ENCODE measurements at regions not wholly inside any gene's neighbourhood (a gene's known extent, or its start where the extent isn't known, plus 50 kb on each side); places are given as distances from the start of the nearest gene placed in this dataset.

GRCh38 chr5:89445106-89445745, 562.2 kb upstream of the MEF2C start:
- Histone ChIP-seq H3K27me3 (no peaks in the 10 kb centered on the region), H3K4me1 (peaks cover 4% of the 10 kb centered on the region), H3K4me3 (no peak overlapping the region), H3K9me3 (no peaks in the 10 kb centered on the region), H3K36me3 (replicated peaks in 1 of 2; ENCODE audit: insufficient read depth in 1 of 2, low read depth in 2 of 2) (no peaks in the 10 kb centered on the region), H3K27ac (no peak overlapping the region)
- intact Hi-C loops (cut with DNase I) = no loop called here
- 90 to 92% methylated on average over 5 of the region's 5 CpGs for WGBS, 2 donors
- no peak for TF ChIP-seq CTCF (IDR thresholded peaks at IDR 0.05)
- TF ChIP-seq POLR2A (IDR thresholded peaks at IDR 0.05) = no peak
- DNase-seq (peak in 2 of 4 donors; percentile 5 to 15), ATAC-seq (no peak)

GRCh38 chr5:89444088-89444487, 561.1 kb upstream of the MEF2C start:
- TF ChIP-seq CTCF (IDR thresholded peaks at IDR 0.05) (no peak), POLR2A (IDR thresholded peaks at IDR 0.05) (no peak)
- ATAC-seq (no peak), DNase-seq (peak in 1 of 4 donors; percentile 2)
- no peaks in the 10 kb centered on the region for H3K36me3 ChIP-seq (replicated peaks in 1 of 2; ENCODE audit: insufficient read depth in 1 of 2, low read depth in 2 of 2)
- no peak overlapping the region for H3K27ac ChIP-seq
- peaks cover 4% of the 10 kb centered on the region for H3K4me1 ChIP-seq
- 57 to 79% methylated on average over 3 of the region's 3 CpGs for WGBS, 2 donors
- no peaks in the 10 kb centered on the region for H3K27me3 ChIP-seq
- no peak overlapping the region for H3K4me3 ChIP-seq
- H3K9me3 ChIP-seq = no peaks in the 10 kb centered on the region
- intact Hi-C loops (cut with DNase I) = no loop called here

- DNase-seq = no peak
Observed at GRCh38 chr5:89443508-89443907, 560.5 kb upstream of the MEF2C start.

GRCh38 chr5:89441965-89442364, 559.0 kb upstream of the MEF2C start:
- ATAC-seq (no peak), DNase-seq (no peak)
- Histone ChIP-seq H3K36me3 (replicated peaks in 1 of 2; ENCODE audit: insufficient read depth in 1 of 2, low read depth in 2 of 2) (no peaks in the 10 kb centered on the region), H3K4me3 (no peak overlapping the region), H3K27ac (no peak overlapping the region), H3K4me1 (no peaks in the 10 kb centered on the region), H3K27me3 (no peaks in the 10 kb centered on the region), H3K9me3 (no peaks in the 10 kb centered on the region)
- TF ChIP-seq CTCF (IDR thresholded peaks at IDR 0.05) (no peak), POLR2A (IDR thresholded peaks at IDR 0.05) (no peak)
- intact Hi-C loops (cut with DNase I) = no loop called here

More at GRCh38 chr5:89443508-89443907, 560.5 kb upstream of the MEF2C start:
- intact Hi-C loops (cut with DNase I) = no loop called here
- ATAC-seq = no peak
- Histone ChIP-seq H3K27me3 (no peaks in the 10 kb centered on the region), H3K36me3 (replicated peaks in 1 of 2; ENCODE audit: insufficient read depth in 1 of 2, low read depth in 2 of 2) (no peaks in the 10 kb centered on the region), H3K9me3 (no peaks in the 10 kb centered on the region), H3K4me1 (peaks cover 4% of the 10 kb centered on the region), H3K27ac (no peak overlapping the region), H3K4me3 (no peak overlapping the region)
- no peak for TF ChIP-seq CTCF (IDR thresholded peaks at IDR 0.05)
- no peak for TF ChIP-seq POLR2A (IDR thresholded peaks at IDR 0.05)
- WGBS, 2 donors = 63 to 92% methylated on average over 1 of the region's 1 CpG

- Histone ChIP-seq H3K36me3 (replicated peaks in 1 of 2; ENCODE audit: insufficient read depth in 1 of 2, low read depth in 2 of 2) (no peaks in the 10 kb centered on the region), H3K4me1 (no peaks in the 10 kb centered on the region), H3K27ac (no peak overlapping the region), H3K4me3 (no peak overlapping the region), H3K9me3 (no peaks in the 10 kb centered on the region), H3K27me3 (no peaks in the 10 kb centered on the region)
- 81 to 84% methylated on average over 2 of the region's 2 CpGs for WGBS, 2 donors
- no peak for TF ChIP-seq CTCF (IDR thresholded peaks at IDR 0.05)
- no peak for TF ChIP-seq POLR2A (IDR thresholded peaks at IDR 0.05)
- no peak for DNase-seq
- intact Hi-C loops (cut with DNase I) = no loop called here
- ATAC-seq = no peak
Observed at GRCh38 chr5:89440670-89441069, 557.7 kb upstream of the MEF2C start.
